ENCODE measurements at regions not wholly inside any gene's neighbourhood (a gene's known extent, or its start where the extent isn't known, plus 50 kb on each side); places are given as distances from the start of the nearest gene placed in this dataset.

GRCh38 chr10:80714566-80714965 is 176.9 kb downstream of the SH2D4B start:
- TF ChIP-seq, protein P1, sequence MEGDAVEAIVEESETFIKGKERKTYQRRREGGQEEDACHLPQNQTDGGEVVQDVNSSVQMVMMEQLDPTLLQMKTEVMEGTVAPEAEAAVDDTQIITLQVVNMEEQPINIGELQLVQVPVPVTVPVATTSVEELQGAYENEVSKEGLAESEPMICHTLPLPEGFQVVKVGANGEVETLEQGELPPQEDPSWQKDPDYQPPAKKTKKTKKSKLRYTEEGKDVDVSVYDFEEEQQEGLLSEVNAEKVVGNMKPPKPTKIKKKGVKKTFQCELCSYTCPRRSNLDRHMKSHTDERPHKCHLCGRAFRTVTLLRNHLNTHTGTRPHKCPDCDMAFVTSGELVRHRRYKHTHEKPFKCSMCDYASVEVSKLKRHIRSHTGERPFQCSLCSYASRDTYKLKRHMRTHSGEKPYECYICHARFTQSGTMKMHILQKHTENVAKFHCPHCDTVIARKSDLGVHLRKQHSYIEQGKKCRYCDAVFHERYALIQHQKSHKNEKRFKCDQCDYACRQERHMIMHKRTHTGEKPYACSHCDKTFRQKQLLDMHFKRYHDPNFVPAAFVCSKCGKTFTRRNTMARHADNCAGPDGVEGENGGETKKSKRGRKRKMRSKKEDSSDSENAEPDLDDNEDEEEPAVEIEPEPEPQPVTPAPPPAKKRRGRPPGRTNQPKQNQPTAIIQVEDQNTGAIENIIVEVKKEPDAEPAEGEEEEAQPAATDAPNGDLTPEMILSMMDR (IDR thresholded peaks at IDR 0.05; ENCODE audit: poor library complexity): no peak
- no peak for TF ChIP-seq EZH2 (IDR thresholded peaks at IDR 0.05; ENCODE audit: borderline replicate concordance)
